Transverse colon (tissue), 4 donors: ENCODE measurements at regions not wholly inside any gene's neighbourhood (a gene's known extent, or its start where the extent isn't known, plus 50 kb on each side); places are given as distances from the start of the nearest gene placed in this dataset.

Experiments used
- EP300 ChIP-seq: sonication (generic); formaldehyde crosslinking; IDR thresholded peaks from one replicate; pipeline ENCODE4 v1.6.1; 2017; ENCODE audit warnings: antibody characterized with exemption, low read depth
- POLR2AphosphoS5 ChIP-seq, 3 donors: sonication (generic); formaldehyde crosslinking; IDR thresholded peaks; one replicate each; pipeline ENCODE4 v1.6.1; 2016; ENCODE audit warnings: antibody characterized with exemption in 3 of 3
- TF ChIP-seq, protein P1 (sequence below), 5 experiments: fragments of 200-600 bp in 3 of 5; fragments of 450-650 bp in 2 of 5; sonication (generic) in 3 of 5; IDR thresholded peaks; 1 replicate in 2 of 5; 2 replicates in 3 of 5; pipeline ENCODE4 v1.5.1; 2016 to 2017; ENCODE audit warnings: antibody characterized with exemption in 5 of 5, inconsistent platforms in 3 of 5, mild to moderate bottlenecking in 2 of 5, moderate library complexity in 1 of 5

DNA sequence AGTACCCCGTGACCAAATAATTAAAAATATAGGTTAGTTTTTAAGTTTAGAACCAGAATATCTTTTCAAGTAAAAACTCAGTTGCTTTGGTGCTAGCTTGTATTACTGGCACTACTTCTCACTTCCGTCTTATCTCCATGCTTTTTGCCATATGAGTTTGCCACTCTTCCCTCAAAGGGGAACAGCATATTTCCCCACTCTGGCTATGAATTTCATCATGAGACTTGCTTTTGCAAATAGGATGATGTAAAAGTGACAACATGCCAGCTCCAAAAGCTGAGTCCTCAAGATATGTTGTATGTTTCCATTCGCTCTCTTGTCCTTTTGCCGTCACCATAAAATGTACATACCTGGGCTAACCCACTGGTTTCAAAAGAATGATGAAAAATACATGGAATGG, 178.1 kb upstream of the SEMA3A start:
- TF ChIP-seq, protein P1, sequence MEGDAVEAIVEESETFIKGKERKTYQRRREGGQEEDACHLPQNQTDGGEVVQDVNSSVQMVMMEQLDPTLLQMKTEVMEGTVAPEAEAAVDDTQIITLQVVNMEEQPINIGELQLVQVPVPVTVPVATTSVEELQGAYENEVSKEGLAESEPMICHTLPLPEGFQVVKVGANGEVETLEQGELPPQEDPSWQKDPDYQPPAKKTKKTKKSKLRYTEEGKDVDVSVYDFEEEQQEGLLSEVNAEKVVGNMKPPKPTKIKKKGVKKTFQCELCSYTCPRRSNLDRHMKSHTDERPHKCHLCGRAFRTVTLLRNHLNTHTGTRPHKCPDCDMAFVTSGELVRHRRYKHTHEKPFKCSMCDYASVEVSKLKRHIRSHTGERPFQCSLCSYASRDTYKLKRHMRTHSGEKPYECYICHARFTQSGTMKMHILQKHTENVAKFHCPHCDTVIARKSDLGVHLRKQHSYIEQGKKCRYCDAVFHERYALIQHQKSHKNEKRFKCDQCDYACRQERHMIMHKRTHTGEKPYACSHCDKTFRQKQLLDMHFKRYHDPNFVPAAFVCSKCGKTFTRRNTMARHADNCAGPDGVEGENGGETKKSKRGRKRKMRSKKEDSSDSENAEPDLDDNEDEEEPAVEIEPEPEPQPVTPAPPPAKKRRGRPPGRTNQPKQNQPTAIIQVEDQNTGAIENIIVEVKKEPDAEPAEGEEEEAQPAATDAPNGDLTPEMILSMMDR (IDR thresholded peaks at IDR 0.05), result no peak
- TF ChIP-seq POLR2AphosphoS5 (IDR thresholded peaks at IDR 0.05), result no peak
- TF ChIP-seq EP300, result no peak
